ENCODE measurements at regions not wholly inside any gene's neighbourhood (a gene's known extent, or its start where the extent isn't known, plus 50 kb on each side); places are given as distances from the start of the nearest gene placed in this dataset.
A peak's percentile ranks its signal among the peaks of the same experiment; 100 is the strongest.

DNA sequence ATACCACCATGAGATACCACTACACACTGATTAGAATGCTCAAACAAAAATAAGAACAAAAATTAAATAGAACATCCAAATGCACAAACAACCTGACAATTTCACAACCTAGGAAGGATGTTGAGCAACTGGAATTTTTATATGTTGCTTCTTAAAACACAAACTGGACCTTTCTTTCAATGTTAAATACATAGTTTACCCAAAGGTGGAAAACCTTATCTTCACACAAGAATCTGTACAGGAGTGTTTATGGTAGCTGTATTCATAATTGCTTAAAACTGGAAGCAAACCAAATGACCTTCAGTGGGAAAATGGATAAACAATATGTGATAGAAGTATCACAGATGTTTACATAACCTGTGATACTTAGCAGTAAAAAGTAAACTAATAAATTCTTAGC is 573.8 kb downstream of the MAGEB5 start:
- Histone ChIP-seq H3K36me3 (no peaks in the 10 kb centered on the region), H3K4me3 (no peak overlapping the region), H3K27me3 (no peaks in the 10 kb centered on the region), H3K9me3 (no peaks in the 10 kb centered on the region), H3K4me1 (no peaks in the 10 kb centered on the region), H3K27ac (no peak overlapping the region)
- TF ChIP-seq POLR2A (IDR thresholded peaks at IDR 0.05) (no peak), POLR2AphosphoS5 (IDR thresholded peaks at IDR 0.05) (no peak), EP300 (IDR thresholded peaks at IDR 0.05; ENCODE audit: low read depth) (no peak)
- TF ChIP-seq, protein P1, sequence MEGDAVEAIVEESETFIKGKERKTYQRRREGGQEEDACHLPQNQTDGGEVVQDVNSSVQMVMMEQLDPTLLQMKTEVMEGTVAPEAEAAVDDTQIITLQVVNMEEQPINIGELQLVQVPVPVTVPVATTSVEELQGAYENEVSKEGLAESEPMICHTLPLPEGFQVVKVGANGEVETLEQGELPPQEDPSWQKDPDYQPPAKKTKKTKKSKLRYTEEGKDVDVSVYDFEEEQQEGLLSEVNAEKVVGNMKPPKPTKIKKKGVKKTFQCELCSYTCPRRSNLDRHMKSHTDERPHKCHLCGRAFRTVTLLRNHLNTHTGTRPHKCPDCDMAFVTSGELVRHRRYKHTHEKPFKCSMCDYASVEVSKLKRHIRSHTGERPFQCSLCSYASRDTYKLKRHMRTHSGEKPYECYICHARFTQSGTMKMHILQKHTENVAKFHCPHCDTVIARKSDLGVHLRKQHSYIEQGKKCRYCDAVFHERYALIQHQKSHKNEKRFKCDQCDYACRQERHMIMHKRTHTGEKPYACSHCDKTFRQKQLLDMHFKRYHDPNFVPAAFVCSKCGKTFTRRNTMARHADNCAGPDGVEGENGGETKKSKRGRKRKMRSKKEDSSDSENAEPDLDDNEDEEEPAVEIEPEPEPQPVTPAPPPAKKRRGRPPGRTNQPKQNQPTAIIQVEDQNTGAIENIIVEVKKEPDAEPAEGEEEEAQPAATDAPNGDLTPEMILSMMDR (IDR thresholded peaks at IDR 0.05), result no peak
- in situ Hi-C loops (cut with MboI; ENCODE audit: low pct_ligation_motif_present in 1 of 4, low pct_unique_long_range_greater_than_20kb in 1 of 4, low sequenced_read_pairs in 3 of 4) (no loop called here), intact Hi-C loops (cut with DNase I; ENCODE audit: low total_unique reads) (no loop called here)
- no peak for DNase-seq

DNA sequence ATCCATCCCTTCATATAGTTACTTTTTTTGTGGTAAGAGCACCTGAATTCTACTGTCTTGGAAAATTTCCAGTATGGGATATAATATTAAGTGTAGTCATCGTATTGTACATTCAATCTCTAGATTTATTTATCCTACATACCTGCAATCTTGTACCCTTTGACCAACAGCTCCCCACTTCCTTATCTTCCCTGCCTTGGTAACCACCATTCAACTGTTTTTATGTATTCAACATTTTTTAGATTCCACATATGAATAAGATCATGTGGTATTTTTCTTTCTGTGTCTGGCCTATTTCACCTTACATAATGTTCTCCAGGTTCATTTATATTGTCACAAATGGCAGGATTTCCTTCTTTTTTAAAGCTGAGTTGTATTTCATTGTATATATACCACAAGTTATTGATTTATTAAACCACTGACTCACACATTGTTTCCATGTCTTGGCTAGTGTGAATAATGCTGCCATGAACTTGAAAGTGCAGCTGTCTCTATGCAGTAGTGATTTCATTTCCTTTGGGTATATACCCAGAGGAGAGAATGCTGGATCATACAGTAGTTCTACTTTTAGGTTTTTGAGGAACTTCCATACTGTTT is 572.5 kb downstream of the MAGEB5 start:
- Histone ChIP-seq H3K27me3 (no peaks in the 10 kb centered on the region), H3K4me1 (no peaks in the 10 kb centered on the region), H3K27ac (no peak overlapping the region), H3K9me3 (no peaks in the 10 kb centered on the region), H3K36me3 (no peaks in the 10 kb centered on the region), H3K4me3 (no peak overlapping the region)
- intact Hi-C loops (cut with DNase I; ENCODE audit: low total_unique reads) (no loop called here), in situ Hi-C loops (cut with MboI; ENCODE audit: low pct_ligation_motif_present in 1 of 4, low pct_unique_long_range_greater_than_20kb in 1 of 4, low sequenced_read_pairs in 3 of 4) (no loop called here)
- WGBS, 2 donors (ENCODE audit: low coverage in 1 of 2), result 56 to 57% methylated on average over 1 of the region's 1 CpG
- no peak for DNase-seq
- TF ChIP-seq, protein P1 (IDR thresholded peaks at IDR 0.05), result no peak
- TF ChIP-seq POLR2AphosphoS5 (IDR thresholded peaks at IDR 0.05) (no peak), EP300 (IDR thresholded peaks at IDR 0.05; ENCODE audit: low read depth) (no peak), POLR2A (IDR thresholded peaks at IDR 0.05) (no peak)

DNA sequence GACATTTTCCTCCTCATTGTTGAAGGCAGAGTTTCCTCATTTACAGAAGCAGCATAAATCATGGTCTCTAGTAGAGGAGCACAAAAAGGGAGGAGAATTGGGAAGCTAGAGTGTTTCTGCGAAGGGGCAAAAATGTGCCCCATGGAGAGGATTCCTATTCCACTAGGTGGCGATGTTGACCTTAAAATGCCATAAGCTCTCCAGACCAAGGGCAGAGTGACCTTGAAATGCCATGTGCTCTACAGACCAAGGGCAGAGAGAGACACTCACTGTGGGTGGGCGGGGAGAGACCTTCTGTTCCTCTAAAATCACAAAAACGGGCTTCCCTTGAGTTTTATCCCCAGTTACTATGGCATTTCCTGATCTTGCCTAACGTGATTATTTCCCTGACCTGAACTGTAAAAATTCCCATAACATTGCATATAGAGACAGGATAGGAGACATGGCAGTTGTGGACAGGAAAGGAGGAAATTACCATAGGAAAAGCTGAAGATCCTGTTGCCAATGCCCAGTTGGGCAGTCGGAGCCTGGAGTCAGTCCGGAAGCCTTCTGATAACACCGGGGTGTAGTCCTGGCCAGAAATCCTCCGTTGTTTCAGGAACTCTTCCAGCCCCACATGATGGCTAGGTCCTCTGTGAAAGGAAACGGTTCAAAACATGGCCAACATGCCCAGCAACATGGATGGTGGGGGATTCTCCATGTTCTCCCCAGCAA is 567.7 kb downstream of the MAGEB5 start:
- TF ChIP-seq EP300 (IDR thresholded peaks at IDR 0.05; ENCODE audit: low read depth) (no peak), POLR2A (IDR thresholded peaks at IDR 0.05) (no peak), POLR2AphosphoS5 (IDR thresholded peaks at IDR 0.05) (no peak)
- TF ChIP-seq, protein P1 (IDR thresholded peaks at IDR 0.05), result peak in 1 of 5 experiments; percentile 26
- Histone ChIP-seq H3K4me3 (no peak overlapping the region), H3K27ac (no peak overlapping the region), H3K36me3 (no peaks in the 10 kb centered on the region), H3K4me1 (no peaks in the 10 kb centered on the region), H3K9me3 (no peaks in the 10 kb centered on the region), H3K27me3 (no peaks in the 10 kb centered on the region)
- in situ Hi-C loops (cut with MboI; ENCODE audit: low pct_ligation_motif_present in 1 of 4, low pct_unique_long_range_greater_than_20kb in 1 of 4, low sequenced_read_pairs in 3 of 4), result no loop called here
- intact Hi-C loops (cut with DNase I; ENCODE audit: low total_unique reads), result no loop called here
- DNase-seq, result no peak
- WGBS, 2 donors (ENCODE audit: low coverage in 1 of 2), result 17 to 59% methylated on average over 1 to 10 of the region's 10 CpGs

DNA sequence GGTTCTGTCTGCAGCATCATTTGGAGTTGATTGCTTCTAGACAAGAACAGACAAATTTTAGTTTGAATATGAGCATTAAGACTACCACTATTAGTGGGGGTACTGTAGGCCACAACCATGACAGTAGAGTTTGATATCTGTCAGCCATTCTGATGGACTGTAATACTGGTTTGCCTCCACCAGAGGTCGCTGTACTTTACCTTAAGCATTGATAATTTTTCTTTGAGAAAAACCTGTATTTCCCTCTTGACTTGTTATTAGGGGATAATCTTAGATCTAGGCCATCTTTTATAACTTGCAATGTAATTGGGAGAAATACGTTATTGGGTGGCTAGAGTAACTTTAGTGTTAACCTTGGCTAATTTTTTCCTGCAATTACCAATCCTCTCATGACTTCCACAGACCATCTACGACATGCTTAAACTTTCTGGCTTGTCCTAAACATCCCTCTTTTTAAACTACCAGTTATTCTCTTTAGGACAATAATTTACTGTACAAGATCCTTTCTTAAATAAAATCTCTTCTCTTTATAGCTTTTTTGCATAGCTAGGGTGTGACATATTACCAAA is 562.4 kb downstream of the MAGEB5 start:
- intact Hi-C loops (cut with DNase I; ENCODE audit: low total_unique reads) (no loop called here), in situ Hi-C loops (cut with MboI; ENCODE audit: low pct_ligation_motif_present in 1 of 4, low pct_unique_long_range_greater_than_20kb in 1 of 4, low sequenced_read_pairs in 3 of 4) (no loop called here)
- Histone ChIP-seq H3K36me3 (no peaks in the 10 kb centered on the region), H3K27me3 (no peaks in the 10 kb centered on the region), H3K4me3 (no peak overlapping the region), H3K9me3 (no peaks in the 10 kb centered on the region), H3K4me1 (no peaks in the 10 kb centered on the region), H3K27ac (no peak overlapping the region)
- 50 to 61% methylated on average over 1 to 3 of the region's 3 CpGs for WGBS, 2 donors (ENCODE audit: low coverage in 1 of 2)
- TF ChIP-seq POLR2AphosphoS5 (IDR thresholded peaks at IDR 0.05) (no peak), POLR2A (IDR thresholded peaks at IDR 0.05) (no peak), EP300 (IDR thresholded peaks at IDR 0.05; ENCODE audit: low read depth) (no peak)
- TF ChIP-seq, protein P1 (IDR thresholded peaks at IDR 0.05), result no peak
- DNase-seq, result no peak

Measured in transverse colon (tissue), 4 donors.